Renal cortex interstitium (tissue), 11 donors: ENCODE measurements at regions not wholly inside any gene's neighbourhood (a gene's known extent, or its start where the extent isn't known, plus 50 kb on each side); places are given as distances from the start of the nearest gene placed in this dataset.
A peak's percentile ranks its signal among the peaks of the same experiment; 100 is the strongest.
"Not testable (repeated sequence)": the region's sequence is repeated elsewhere in the genome, so short reads cannot be mapped to it uniquely, and the experiment has no call there.

Experiments
- DNase-seq, 11 donors: peaks; one replicate each; pipeline ENCODE4 v3.0.0-alpha.2; 2013; ENCODE audit warnings: low read depth in 9 of 11, low spot score in 4 of 11; ENCODE audit errors: extremely low read depth in 1 of 11

DNA sequence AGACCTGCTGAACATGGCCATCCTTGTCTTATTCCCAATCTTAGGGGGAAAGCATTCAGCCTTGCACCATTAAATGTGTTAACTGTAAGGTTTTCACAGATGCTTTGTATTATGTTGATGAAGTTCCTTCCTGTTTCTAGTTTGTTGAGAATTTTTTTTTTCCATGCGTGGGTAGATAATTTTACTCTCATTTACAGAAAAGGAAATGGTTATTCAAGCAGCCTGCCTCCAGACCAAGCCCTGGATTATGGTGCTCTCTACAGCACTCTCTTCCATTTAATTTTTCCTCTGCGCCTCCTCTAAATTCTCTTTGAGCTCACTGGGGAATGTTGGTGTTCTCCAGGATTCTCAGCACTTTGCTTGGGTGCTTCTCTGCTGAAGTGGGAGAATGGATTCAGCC is 179.3 kb upstream of the PZP start:
- DNase-seq = no peak

DNA sequence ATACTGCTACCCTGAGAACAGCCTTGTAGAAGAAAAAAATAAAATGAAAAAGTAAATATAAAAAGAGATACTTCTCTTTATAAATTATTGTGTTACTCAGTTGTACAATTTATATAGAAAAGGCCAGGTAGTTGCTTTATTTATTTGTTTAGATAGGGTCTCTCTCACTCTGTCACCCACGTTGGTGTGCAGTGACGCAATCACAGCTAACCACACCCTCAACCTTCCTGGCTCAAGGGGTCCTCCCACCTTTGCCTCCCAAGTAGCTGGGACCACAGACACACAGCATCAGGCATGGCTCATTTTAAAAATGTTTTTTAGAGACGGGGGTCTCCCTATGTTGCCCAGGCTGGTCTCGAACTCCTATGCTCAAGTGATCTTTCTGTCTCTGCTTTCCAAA is 175.4 kb upstream of the PZP start:
- no peak for DNase-seq

DNA sequence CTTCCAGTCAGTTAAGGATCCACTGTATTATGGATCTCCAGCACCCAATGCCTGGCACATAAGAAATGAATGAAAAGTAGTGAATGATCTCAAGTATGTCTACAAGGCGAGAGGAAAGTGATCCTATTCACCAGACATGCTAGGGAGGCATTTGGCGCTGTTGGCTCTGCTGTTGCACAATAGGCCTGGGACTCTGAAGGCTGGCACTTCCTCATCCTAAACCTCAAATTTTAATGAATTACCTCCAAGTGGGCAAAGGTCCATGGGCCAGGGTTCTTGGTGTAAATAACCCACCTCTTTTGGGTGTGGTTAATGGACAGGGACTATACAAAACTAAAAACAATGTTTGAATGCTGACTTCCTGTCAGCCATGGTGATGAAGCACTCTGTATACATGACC is 173.4 kb upstream of the PZP start:
- DNase-seq = no peak

DNA sequence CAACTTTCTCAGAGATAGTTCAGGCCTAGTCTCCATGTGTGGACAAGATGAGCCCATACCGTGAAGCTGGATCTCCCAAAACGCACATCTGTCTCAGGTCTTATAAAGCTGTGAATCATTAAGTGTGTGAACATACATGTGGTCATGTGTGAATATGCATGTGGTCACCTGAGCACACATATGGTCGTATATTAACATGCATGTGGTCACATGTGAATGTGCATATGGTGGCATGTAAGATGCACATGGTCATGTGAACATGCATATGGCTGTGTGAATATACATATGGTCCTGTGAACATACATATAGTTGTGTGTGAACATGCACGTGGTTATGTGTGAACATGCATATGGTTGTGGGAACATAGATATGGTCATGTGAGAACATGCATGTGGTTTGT is 172.5 kb upstream of the PZP start:
- DNase-seq = no peak

DNA sequence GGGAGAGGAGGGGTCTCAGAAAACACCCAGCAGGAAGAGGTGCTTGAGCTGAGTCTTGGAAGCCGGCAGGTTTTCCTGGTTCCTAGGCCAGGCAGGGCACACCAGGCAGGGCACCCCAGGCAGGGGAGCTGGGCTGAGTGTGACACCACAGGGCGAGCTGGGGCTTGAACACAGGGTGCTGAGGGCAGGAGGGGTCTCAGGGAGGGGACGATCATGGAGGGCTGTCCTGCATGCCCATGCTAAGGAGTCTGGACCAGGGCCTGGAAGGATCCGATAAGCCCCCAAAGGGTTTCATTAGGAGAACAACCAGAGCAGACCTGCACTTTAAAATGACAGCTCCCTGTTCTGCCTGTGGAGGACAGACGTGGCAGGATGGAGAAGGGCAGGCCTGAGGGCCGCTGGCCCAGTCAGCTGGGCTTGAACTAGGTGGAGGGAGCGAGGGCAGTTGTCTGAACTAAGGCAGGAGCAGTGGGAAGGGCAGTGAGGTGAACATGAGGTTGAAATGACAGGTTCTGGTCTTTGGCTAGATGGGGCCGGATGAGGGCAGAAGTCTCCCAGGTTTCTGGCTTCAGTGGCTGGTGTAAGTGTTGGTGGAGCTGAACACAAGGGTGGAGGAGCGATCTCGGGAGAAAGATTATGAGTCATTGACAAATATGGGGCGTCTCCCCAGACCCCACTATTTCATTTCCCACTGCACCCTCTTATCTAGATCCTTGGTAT is 171.0 kb upstream of the PZP start:
- DNase-seq = no peak

DNA sequence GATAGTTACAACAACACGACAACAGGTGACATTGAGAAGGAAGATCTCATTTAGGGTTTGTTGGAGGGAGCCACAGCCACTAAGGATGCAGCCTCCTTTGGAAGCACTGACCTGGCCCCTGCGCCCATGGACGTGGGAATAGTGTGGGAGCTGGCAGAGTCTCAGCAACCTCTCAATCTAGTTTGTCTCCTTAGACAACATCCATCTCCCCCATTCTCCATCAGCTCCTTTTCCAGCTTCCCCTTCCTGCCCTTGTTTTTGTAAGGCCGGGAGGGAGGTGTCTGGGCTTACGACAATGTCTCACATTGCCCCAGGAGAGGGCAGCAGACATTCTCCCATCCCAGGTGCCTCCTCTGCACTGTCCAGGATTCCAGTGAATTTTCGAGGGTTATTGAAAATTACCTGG is 170.2 kb upstream of the PZP start:
- DNase-seq = peak in 1 of 11 donors; percentile 6

DNA sequence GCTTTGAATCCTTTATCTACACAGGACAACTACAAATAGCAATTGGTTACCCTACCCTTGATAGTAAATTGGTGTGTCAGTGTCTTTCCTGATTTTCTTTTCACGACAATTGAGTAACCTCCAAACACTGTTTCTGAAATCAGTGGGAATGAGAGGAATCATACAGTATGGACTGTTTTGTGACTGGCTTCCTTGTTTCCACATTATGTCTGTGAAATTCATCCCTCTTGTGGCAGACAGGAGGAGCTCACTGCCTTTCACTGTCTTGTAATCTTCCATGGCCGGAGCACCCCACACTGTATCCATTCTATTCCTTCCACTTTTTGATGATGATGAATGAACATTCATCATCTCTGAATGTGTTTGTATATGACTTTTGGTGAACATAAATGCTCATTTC is 164.0 kb upstream of the PZP start:
- DNase-seq = no peak

DNA sequence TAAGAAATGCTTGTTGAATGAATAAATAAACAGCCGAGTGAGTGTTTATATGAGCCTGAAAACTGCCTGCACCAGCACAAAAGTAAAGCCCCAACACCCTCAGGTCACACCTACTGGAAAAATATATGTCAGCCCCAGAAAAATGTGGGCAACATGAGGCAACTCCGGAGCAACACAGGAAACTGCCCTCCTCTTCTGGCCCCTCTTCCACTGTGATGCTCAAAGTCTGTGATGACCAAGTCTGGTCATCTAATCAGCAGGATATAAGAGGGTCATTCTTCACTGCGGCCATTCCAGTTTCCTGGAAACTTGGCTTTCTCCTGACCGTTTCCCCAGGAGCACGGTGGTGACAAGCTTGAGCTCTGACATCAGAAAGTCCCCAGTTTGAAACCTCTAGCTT is 159.6 kb upstream of the PZP start:
- DNase-seq = no peak

DNA sequence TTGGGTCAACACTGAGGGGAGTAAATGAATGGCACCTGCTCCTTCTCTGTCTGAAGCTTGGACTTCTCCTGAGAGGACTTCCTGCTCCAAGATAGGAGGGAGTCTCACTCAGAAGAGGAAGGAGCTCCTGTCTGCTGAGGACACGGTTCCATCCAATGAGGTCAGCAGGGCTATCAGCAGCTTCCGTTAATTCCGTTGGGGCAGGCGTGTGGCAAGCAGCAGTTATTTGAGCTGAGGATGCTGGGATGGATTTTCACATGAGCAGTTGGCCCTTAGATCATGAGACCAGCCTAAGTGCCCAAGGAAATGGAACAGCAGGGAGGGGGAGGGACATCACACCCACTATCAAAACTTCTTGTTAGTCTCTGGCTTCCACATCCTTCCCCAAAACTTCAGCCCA is 159.0 kb upstream of the PZP start:
- no peak for DNase-seq

DNA sequence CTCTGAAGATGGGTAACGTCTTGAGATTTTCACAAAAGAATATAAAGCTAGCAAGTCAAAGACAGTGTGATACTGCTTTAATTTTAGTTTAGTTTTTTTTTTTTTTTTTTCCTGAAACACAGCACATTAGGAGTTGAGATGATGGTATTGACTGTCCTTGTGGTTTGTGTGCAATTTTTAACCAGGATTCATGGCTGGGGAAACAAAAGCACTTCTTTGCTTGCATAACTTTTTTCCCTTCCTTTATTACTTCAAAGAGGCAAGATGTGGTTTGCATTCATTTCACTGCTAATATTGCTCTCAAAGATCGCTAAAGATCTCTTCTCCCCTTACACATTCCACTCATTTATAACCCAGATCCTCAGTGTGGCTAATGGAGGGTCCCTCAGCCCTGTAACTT is 157.1 kb upstream of the PZP start:
- DNase-seq = no peak

DNA sequence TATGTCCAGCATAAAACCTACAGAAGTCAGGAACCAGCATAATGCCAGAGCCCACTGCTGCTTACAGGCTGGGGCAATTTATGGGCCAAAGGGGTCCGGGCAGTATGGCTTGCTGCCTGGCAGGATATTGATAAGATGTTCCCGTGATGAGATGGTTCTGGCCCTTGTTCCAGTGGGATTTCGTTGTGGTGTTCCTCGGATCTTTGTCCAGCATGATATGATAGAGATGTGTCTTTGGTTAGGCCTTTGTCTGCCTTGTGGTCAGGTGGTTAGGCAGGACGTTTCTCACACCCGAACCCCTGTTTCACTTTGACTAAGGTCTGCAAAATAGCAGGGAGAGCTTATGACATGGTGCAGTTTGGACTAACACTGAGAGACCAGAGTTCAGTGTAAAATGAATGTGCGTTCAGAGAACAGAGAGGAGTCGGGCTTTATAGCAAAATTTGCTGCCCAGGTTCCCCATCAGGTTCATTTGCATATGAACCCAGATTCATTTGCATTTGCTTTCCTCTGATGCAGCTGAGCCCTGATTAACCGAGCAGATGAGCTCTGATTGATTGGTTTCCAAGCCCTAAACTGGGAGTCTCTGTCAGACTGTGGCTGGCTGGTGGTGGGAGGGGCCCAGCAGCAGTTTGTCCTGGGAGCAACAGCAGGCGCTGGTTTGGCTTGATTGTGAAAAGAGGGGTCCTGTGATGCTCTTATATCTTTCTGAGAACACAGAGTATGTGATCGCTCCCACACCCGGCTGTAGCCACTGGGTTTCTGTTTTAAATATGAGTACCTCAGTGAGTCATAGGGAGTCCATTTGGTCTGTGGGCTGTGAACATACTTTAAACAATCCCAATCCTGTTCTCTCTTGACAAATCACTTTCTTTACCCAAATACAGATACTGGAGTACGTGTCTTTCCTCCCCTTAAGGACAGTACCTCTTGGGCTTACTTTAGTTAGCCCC is 156.3 kb upstream of the PZP start:
- DNase-seq = no peak

DNA sequence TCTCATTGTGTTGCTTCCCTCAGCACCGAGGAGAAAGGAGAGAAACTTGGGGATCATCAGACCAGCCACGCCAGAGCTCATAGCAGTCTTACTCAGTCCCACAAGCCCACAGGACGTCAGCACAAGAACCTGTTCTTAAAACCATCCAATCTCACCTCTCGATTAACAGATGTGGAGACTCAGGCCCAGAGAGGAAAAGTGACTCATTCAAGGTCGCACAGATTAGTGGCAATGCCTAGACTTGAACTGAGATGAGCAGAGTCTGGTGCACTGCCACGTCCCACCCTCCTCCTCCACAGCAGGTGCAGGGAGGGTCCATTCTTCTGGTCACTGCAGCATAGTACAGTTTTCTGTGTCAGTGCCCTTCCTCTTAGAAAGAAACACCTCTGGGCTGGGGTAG is 154.9 kb upstream of the PZP start:
- DNase-seq = no peak

DNA sequence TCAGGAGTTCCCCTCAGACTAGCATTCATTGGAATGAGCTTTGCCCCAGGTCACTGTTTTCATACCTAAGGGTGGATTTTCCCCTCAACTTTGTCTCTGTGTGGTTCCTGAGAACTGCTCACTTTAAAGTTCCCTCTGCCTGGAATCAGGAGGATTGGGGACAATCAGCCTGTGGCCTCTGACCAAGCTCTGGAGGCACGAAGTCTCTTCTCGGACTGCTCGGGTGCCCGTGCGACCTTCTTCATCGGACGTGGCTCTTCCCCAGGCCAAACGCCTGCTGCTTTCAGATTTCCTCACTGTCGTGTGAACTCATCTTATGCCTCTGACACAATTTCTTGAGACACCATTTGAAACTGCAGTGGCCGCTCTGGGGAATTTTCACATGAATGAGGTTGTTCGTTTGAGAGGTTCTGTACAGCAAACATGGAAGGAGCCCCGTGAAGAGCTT is 153.7 kb upstream of the PZP start:
- DNase-seq = no peak

DNA sequence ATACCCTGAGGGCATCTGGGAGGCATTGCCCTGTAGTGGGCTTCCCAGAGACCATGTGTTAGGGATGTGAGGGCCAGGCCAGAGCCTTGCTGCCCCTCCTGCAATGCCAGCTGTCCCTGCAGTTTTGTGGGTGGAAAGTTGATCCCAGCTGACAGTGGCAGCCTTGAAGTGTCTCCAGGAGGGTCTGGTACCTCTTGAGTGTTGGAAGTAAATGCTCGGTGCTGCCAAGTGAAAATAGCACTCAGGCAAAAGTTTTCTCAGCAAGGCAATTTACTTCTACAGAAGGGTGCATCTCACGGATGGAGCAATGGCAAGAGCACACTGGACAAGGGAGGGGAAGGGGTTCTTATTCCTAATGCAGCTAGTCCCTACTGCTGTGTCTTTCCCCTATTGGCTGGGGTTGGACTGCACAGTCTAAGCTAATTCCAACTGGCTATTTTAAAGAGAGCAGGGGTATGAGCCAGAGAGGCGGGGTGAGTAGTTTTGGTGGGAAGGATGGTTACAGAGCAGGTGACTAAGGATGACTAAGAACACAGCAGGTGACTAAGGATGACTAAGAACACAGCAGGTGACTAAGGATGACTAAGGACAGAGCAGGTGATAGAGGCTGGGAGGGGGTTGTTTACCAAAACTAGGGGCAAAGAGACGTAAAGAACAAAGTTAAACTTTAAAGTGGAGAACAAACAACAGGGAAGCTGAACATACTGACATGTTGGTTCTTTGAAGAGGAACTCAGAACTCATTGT is 146.0 kb upstream of the PZP start:
- not testable (repeated sequence) for DNase-seq

DNA sequence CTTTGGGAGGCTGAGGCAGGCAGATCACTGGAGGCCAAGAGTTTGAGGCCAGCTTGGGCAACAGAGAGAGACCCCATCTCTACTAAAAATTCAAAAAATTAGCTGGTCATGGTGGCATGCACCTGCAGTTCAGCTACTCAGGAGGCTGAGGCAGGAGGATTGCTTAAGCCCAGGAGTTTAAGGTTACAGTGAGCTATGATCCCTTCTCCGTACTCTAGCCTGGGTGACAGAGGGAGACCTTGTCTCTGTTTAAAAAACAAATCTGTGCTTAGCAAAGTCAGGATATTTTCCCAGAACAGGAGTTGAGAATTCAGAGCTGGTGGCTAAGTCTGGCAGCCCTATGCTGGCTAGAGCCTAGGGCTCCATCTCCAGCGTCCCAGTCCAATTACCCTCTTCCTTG is 142.9 kb upstream of the PZP start:
- DNase-seq = no peak

DNA sequence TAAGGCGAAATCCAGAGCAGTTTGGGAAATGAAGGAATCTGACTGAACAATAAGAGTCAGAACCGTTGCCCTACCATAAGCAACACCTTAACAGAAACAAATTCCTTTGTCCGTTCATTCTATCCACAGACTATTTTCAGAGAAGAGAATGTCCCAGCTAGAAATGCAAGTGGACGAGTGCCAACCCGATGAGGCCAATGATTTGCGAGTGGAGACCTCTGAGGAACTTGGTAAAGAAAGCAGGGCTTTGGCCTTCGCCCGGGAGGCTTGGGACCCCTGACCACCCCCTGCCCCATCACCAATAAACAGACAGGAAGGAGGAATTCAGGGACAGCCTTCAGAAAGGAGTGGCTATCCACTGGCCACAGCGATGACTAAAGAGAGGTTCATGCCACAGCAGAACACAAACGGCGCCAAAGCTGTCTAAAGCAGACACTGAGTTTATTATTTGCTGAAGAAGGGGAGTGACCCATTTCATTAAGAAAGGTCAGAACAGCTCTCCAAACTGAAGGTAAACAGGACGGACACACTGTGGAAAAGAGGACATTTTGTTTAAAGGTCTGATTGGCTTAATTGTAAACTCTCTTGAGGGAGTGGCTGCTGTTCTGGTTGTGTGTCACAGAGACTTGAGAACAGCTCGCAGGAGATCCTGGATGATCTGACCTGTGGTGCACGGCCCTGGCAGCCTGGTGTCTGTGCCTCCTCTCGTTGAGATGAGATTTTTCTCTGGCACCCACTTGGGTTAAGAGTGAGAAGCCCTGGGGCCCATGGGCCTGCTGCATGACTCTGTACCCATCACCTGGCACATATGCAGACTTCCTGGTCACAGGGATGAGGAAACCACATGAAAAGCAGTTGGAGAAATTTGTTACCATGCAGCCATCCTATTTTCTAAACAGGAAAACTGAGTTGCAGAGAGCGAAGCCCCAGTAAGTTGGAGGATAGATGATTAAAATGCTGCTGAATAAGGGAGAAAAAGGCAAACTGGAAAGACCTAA is 142.0 kb upstream of the PZP start:
- DNase-seq = no peak

DNA sequence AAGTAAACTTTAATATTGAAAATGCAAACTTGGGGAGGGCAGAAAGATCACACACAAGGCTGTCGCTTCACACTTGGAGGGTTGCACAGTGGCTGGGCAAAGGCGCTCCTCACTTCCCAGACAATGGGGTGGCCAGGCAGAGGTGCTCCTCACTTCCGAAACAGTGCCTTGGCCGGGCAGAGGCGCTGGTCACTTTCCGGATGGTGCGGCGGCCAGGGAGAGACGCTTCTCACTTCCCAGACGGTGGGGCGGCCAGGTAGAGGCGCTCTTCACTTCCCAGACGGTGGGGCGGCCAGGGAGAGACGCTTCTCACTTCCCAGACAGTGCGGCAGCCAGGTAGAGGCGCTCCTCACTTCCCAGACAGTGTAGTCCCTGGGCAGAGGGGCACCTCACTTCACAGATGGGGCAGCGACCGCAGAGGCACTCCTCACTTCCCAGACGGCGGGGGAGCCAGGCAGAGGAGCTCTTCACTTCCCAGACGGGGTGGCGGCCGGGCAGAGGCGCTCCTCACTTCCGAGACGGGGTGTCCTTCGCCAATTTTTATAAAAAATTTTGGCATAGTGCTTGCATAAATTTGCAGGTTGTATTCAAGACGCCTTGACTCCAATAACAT is 140.8 kb upstream of the PZP start:
- DNase-seq = no peak
